ENCODE measurements at regions not wholly inside any gene's neighbourhood (a gene's known extent, or its start where the extent isn't known, plus 50 kb on each side); places are given as distances from the start of the nearest gene placed in this dataset.

DNA sequence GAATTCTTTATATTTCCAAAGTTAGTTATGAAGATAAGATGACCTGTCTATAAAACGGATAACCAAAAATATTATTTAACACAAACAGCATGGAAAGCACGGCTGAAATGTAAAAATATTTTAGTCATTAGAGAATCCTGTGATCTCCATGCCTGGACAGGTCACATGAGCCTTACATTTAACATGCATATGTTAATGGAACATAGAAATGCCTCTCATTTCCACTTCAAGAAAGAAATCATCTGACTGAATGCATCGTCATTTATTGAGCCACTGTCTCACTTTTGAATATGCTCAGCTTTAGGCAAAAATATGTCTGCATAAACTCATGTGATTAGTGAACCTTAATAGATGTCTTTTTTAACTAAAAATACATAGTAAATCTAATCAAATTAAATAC is 115.5 kb upstream of the COL24A1 start:
- TF ChIP-seq, protein P1, sequence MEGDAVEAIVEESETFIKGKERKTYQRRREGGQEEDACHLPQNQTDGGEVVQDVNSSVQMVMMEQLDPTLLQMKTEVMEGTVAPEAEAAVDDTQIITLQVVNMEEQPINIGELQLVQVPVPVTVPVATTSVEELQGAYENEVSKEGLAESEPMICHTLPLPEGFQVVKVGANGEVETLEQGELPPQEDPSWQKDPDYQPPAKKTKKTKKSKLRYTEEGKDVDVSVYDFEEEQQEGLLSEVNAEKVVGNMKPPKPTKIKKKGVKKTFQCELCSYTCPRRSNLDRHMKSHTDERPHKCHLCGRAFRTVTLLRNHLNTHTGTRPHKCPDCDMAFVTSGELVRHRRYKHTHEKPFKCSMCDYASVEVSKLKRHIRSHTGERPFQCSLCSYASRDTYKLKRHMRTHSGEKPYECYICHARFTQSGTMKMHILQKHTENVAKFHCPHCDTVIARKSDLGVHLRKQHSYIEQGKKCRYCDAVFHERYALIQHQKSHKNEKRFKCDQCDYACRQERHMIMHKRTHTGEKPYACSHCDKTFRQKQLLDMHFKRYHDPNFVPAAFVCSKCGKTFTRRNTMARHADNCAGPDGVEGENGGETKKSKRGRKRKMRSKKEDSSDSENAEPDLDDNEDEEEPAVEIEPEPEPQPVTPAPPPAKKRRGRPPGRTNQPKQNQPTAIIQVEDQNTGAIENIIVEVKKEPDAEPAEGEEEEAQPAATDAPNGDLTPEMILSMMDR (IDR thresholded peaks at IDR 0.05; ENCODE audit: extremely low read depth in 1 of 2, insufficient read depth in 1 of 2, low read depth in 1 of 2, low read length in 2 of 2), result no peak
- TF ChIP-seq GATA2 (IDR thresholded peaks at IDR 0.05; ENCODE audit: insufficient read depth, insufficient read length, low read depth, low read length) (no peak), POLR2A (IDR thresholded peaks at IDR 0.05; ENCODE audit: low read depth, low read length) (no peak), POLR2AphosphoS5 (IDR thresholded peaks at IDR 0.05; ENCODE audit: insufficient read depth, low read depth, low read length) (no peak)

Data from endothelial cell of umbilical vein (primary cell).